K562 (cell line): ENCODE measurements at regions not wholly inside any gene's neighbourhood (a gene's known extent, or its start where the extent isn't known, plus 50 kb on each side); places are given as distances from the start of the nearest gene placed in this dataset.

Experiments
- GATA2 ChIP-seq: sonication (generic); formaldehyde crosslinking; IDR thresholded peaks from 2 replicates; pipeline ENCODE4 v1.4.0; 2020; ENCODE audit warnings: mild to moderate bottlenecking, missing genetic modification reagents
- MTA3 ChIP-seq: fragments of 450-650 bp; formaldehyde crosslinking; IDR thresholded peaks from 2 replicates; pipeline ENCODE4 v1.6.1; 2017; ENCODE audit warnings: mild to moderate bottlenecking, borderline replicate concordance
- NR1H2 ChIP-seq: sonication (generic); formaldehyde crosslinking; IDR thresholded peaks from 2 replicates; pipeline ENCODE4 v1.4.0; 2020; ENCODE audit warnings: mild to moderate bottlenecking, missing genetic modification reagents
- PTRF ChIP-seq: fragments of 450-650 bp; IDR thresholded peaks from 2 replicates; pipeline ENCODE4 v1.6.1; 2016; ENCODE audit warnings: mild to moderate bottlenecking, missing genetic modification characterization, missing compliant biosample characterization
- ZFP30 ChIP-seq: fragments of 250-450 bp; sonication (Bioruptor Pico); IDR thresholded peaks from 2 replicates; pipeline ENCODE4 v1.8.0; 2022; ENCODE audit warnings: moderate library complexity, mild to moderate bottlenecking, inconsistent platforms, borderline replicate concordance
- ZNF780A ChIP-seq: fragments of 250-450 bp; sonication (Bioruptor Pico); IDR thresholded peaks from 2 replicates; pipeline ENCODE4 v1.5.0; 2021; ENCODE audit warnings: mild to moderate bottlenecking
- TF ChIP-seq, protein P1 (sequence below), 3 experiments: IDR thresholded peaks in 2 of 3; conservative IDR thresholded peaks in 1 of 3; 2 replicates each; pipeline ENCODE4 v1.5.1; 2011 to 2012; ENCODE audit warnings: low read length in 3 of 3, mild to moderate bottlenecking in 3 of 3, control low read depth in 2 of 3, improper control_type of control experiment in 1 of 3, inconsistent platforms in 1 of 3, low read depth in 1 of 3, mixed read lengths in 1 of 3, moderate library complexity in 1 of 3; ENCODE audit not compliant: insufficient read depth in 2 of 3

DNA sequence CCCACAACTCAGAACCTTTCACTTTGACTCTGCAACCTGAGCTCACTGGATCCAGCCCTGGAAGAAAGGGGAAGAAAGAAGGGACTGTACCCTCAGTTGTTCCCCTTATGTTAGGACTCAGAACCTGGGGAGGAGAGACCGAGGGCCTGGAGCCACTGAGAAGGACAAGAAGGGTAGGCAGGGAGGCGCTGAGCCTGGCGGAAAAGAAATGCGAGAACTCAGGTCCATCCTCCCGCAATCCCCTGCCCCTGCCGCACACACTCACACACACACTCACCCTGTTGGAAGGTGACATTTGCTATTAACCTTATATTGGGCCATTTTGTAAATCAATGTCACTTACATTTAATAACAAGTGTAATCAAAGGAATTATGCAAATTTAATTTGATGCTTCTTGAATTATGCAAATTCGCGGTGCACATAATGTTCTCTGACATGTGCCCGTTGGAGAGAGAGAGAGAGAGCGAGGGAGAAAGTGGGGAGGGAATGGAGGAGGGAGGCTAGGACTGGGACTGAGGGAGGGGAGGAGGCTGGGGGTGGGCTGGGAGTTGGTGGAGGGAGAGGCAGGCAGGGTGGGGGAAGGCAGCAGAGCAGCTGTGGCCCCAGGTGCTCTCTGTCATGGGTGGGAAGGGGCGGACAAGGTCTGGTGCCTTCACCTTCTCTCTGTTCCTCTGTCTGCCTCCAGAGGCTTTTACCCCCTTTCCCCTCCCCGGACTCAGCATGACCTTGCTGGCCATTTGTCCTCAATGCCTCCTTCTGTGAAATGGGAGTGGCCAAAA, 99.6 kb upstream of the PAX2 start:
- TF ChIP-seq, protein P1, sequence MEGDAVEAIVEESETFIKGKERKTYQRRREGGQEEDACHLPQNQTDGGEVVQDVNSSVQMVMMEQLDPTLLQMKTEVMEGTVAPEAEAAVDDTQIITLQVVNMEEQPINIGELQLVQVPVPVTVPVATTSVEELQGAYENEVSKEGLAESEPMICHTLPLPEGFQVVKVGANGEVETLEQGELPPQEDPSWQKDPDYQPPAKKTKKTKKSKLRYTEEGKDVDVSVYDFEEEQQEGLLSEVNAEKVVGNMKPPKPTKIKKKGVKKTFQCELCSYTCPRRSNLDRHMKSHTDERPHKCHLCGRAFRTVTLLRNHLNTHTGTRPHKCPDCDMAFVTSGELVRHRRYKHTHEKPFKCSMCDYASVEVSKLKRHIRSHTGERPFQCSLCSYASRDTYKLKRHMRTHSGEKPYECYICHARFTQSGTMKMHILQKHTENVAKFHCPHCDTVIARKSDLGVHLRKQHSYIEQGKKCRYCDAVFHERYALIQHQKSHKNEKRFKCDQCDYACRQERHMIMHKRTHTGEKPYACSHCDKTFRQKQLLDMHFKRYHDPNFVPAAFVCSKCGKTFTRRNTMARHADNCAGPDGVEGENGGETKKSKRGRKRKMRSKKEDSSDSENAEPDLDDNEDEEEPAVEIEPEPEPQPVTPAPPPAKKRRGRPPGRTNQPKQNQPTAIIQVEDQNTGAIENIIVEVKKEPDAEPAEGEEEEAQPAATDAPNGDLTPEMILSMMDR (IDR thresholded peaks at IDR 0.05 in 2 of 3, conservative IDR thresholded peaks at IDR 0.05 in 1 of 3; ENCODE audit: insufficient read depth in 2 of 3, low read depth in 1 of 3, low read length in 3 of 3): no peak
- TF ChIP-seq ZFP30 (CRISPR knock-in tag) (no peak), NR1H2 (CRISPR knock-in tag) (no peak), PTRF (no peak), MTA3 (no peak), GATA2 (CRISPR knock-in tag) (no peak), ZNF780A (CRISPR knock-in tag) (no peak)
